ENCODE measurements at regions not wholly inside any gene's neighbourhood (a gene's known extent, or its start where the extent isn't known, plus 50 kb on each side); places are given as distances from the start of the nearest gene placed in this dataset.

- TF ChIP-seq POLR2AphosphoS5 (IDR thresholded peaks at IDR 0.05; ENCODE audit: borderline replicate concordance, low read depth, low read length), result no peak
- TF ChIP-seq EZH2 (IDR thresholded peaks at IDR 0.05), result no peak
These were observed 1174.3 kb downstream of the XPNPEP1 start for GRCh38 chr10:108749042-108749441.

Data from SK-N-MC (cell line).